ENCODE measurements at regions not wholly inside any gene's neighbourhood (a gene's known extent, or its start where the extent isn't known, plus 50 kb on each side); places are given as distances from the start of the nearest gene placed in this dataset.

DNA sequence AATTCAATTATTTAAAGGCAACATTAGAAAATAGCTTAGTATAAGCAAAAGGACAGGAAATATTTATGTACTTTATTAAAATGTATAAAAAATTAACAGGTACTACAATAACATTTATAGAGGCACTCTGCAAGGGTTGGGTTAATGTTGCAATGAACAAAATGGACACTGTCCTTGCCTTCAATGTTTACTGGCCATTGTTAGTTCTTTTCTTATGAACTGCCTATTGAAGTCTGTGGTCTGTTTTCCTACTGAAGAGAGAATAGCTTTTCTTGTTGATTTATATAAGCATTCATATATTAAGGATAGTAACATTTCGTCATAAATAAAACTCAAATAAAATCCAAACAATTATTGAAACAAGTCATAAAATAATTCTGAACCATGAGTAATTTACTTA lies 135.3 kb upstream of the BEND6 start:
- no peak overlapping the region for H3K27ac ChIP-seq (ENCODE audit: low read depth, low read length, poor library complexity, severe bottlenecking)
- no peak for DNase-seq (ENCODE audit: low spot score)
- no TSS peak for BruUV-seq (replicated peaks)
- ChIA-PET POLR2A (interaction anchor here (0.8 to 1.3 kb wide), 2 partner anchors 8 to 62 kb away, joined by 3 to 4 read pairs; no protein-coding TSS in a partner anchor), CTCF (ENCODE audit: unreplicated experiment) (no interaction called here)
- H3K36me3 ChIP-seq (ENCODE audit: insufficient read depth, low read length) = no peaks in the 10 kb centered on the region
- no peaks in the 10 kb centered on the region for H3K79me2 ChIP-seq (ENCODE audit: insufficient read depth, low read depth, low read length)
- no peak overlapping the region for H3K4me2 ChIP-seq (ENCODE audit: low read length)
- no peaks in the 10 kb centered on the region for H3K9me3 ChIP-seq (ENCODE audit: low read length)
- no peak overlapping the region for H2AFZ ChIP-seq (ENCODE audit: low read length)
- H4K20me1 ChIP-seq (ENCODE audit: insufficient read depth, low read length) = no peaks in the 10 kb centered on the region
- TF ChIP-seq, protein P1, sequence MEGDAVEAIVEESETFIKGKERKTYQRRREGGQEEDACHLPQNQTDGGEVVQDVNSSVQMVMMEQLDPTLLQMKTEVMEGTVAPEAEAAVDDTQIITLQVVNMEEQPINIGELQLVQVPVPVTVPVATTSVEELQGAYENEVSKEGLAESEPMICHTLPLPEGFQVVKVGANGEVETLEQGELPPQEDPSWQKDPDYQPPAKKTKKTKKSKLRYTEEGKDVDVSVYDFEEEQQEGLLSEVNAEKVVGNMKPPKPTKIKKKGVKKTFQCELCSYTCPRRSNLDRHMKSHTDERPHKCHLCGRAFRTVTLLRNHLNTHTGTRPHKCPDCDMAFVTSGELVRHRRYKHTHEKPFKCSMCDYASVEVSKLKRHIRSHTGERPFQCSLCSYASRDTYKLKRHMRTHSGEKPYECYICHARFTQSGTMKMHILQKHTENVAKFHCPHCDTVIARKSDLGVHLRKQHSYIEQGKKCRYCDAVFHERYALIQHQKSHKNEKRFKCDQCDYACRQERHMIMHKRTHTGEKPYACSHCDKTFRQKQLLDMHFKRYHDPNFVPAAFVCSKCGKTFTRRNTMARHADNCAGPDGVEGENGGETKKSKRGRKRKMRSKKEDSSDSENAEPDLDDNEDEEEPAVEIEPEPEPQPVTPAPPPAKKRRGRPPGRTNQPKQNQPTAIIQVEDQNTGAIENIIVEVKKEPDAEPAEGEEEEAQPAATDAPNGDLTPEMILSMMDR (conservative IDR thresholded peaks at IDR 0.05; ENCODE audit: low read length) = no peak
- no peak for TF ChIP-seq EZH2phosphoT487 (IDR thresholded peaks at IDR 0.05; ENCODE audit: borderline replicate concordance, low read depth, low read length)
- intact Hi-C loops (cut with micrococcal nuclease; ENCODE audit: unreplicated experiment) = no loop called here
- no peaks in the 10 kb centered on the region for H3K4me1 ChIP-seq (ENCODE audit: insufficient read depth, low read length, poor library complexity, severe bottlenecking)
- no peaks in the 10 kb centered on the region for H3K9me2 ChIP-seq (ENCODE audit: insufficient read depth, low read length)
- no peak overlapping the region for H3K4me3 ChIP-seq (ENCODE audit: low read depth, low read length, poor library complexity, severe bottlenecking)

DNA sequence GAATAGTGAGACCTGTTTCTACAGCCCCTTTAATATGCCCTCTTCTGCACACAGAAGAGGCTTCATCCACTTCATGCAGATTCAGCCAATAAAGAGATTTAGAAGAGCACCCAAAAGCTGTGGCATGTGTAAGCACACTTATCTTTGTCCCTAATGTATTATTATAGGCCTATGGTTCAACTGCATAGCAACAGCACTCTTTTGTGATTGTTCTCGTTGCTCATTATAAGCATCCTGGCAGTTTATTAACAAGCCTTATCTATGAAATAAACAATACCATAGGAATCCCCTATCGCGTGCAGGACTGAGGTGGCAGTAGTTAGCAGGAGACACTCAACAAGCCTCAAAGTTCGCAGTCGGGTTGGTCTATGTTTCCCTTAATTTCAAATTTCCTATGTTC lies 138.5 kb upstream of the BEND6 start:
- Histone ChIP-seq H3K4me1 (ENCODE audit: insufficient read depth, low read length, poor library complexity, severe bottlenecking) (no peaks in the 10 kb centered on the region), H3K4me3 (ENCODE audit: low read depth, low read length, poor library complexity, severe bottlenecking) (no peak overlapping the region), H3K36me3 (ENCODE audit: insufficient read depth, low read length) (no peaks in the 10 kb centered on the region), H3K9me3 (ENCODE audit: low read length) (no peaks in the 10 kb centered on the region), H3K27ac (ENCODE audit: low read depth, low read length, poor library complexity, severe bottlenecking) (no peak overlapping the region), H3K79me2 (ENCODE audit: insufficient read depth, low read depth, low read length) (no peaks in the 10 kb centered on the region), H3K9me2 (ENCODE audit: insufficient read depth, low read length) (no peaks in the 10 kb centered on the region), H3K4me2 (ENCODE audit: low read length) (no peak overlapping the region), H4K20me1 (ENCODE audit: insufficient read depth, low read length) (no peaks in the 10 kb centered on the region), H2AFZ (ENCODE audit: low read length) (no peak overlapping the region)
- no peak for DNase-seq (ENCODE audit: low spot score)
- ChIA-PET CTCF (ENCODE audit: unreplicated experiment) (no interaction called here), POLR2A (interaction anchor here (0.5 to 0.7 kb wide), 2 partner anchors 12 to 159 kb away, joined by 3 to 4 read pairs; no protein-coding TSS in a partner anchor)
- intact Hi-C loops (cut with micrococcal nuclease; ENCODE audit: unreplicated experiment) = no loop called here
- no peak for TF ChIP-seq EZH2phosphoT487 (IDR thresholded peaks at IDR 0.05; ENCODE audit: borderline replicate concordance, low read depth, low read length)
- TF ChIP-seq, protein P1 (conservative IDR thresholded peaks at IDR 0.05; ENCODE audit: low read length) = no peak
- no TSS peak for BruUV-seq (replicated peaks)

DNA sequence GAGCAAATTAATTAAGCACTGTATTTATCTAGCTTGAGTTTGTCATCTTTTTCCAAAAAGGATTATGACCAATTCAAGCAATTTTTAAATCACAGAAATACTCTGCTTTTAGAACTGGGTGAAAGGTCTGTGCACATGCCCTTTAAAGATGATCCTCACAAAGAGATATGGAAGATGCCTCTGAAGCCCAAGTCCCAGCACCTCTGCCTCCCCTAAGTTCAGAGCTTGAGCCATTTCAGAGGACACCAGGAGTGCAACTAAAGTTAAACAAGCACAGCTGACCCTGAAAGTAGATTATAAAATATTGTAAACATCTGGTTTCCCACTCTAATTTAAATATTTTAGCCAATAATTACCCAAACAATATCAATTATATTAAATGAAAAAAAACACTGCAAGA lies 139.5 kb upstream of the BEND6 start:
- ChIA-PET CTCF (ENCODE audit: unreplicated experiment) (no interaction called here), POLR2A (interaction anchor here (0.7 kb wide), 1 partner anchor 10 kb away, joined by 3 read pairs; no protein-coding TSS in a partner anchor)
- Histone ChIP-seq H3K36me3 (ENCODE audit: insufficient read depth, low read length) (no peaks in the 10 kb centered on the region), H3K9me2 (ENCODE audit: insufficient read depth, low read length) (no peaks in the 10 kb centered on the region), H3K4me1 (ENCODE audit: insufficient read depth, low read length, poor library complexity, severe bottlenecking) (no peaks in the 10 kb centered on the region), H3K79me2 (ENCODE audit: insufficient read depth, low read depth, low read length) (no peaks in the 10 kb centered on the region), H3K27ac (ENCODE audit: low read depth, low read length, poor library complexity, severe bottlenecking) (no peak overlapping the region), H4K20me1 (ENCODE audit: insufficient read depth, low read length) (no peaks in the 10 kb centered on the region), H3K9me3 (ENCODE audit: low read length) (no peaks in the 10 kb centered on the region), H2AFZ (ENCODE audit: low read length) (no peak overlapping the region), H3K4me2 (ENCODE audit: low read length) (no peak overlapping the region), H3K4me3 (ENCODE audit: low read depth, low read length, poor library complexity, severe bottlenecking) (no peak overlapping the region)
- intact Hi-C loops (cut with micrococcal nuclease; ENCODE audit: unreplicated experiment) = no loop called here
- no peak for DNase-seq (ENCODE audit: low spot score)
- BruUV-seq (replicated peaks) = no TSS peak
- no peak for TF ChIP-seq EZH2phosphoT487 (IDR thresholded peaks at IDR 0.05; ENCODE audit: borderline replicate concordance, low read depth, low read length)
- TF ChIP-seq, protein P1 (conservative IDR thresholded peaks at IDR 0.05; ENCODE audit: low read length) = no peak

All from OCI-LY7 (cell line).